B cell (primary cell): ENCODE measurements at regions not wholly inside any gene's neighbourhood (a gene's known extent, or its start where the extent isn't known, plus 50 kb on each side); places are given as distances from the start of the nearest gene placed in this dataset.

ENCODE experiments used
- ATAC-seq: fragments of 200-7000 bp; cut with Tn5 transposase; one replicate; pipeline ENCODE4 v1.10.0; 2021; ENCODE audit warnings: low read depth, mild to moderate bottlenecking, moderate number of reproducible peaks, moderate library complexity
- CTCF ChIA-PET: fragments of 350-600 bp; sonication (Branson Sonifier 250); formaldehyde crosslinking; loops from one replicate; lab custom pipeline; 2021; ENCODE audit warnings: antibody characterized with exemption, inconsistent platforms; lab: Charles Lee
- POLR2A ChIA-PET: fragments of 350-600 bp; sonication (Branson Sonifier 250); formaldehyde crosslinking; loops from one replicate; lab custom pipeline; 2021; ENCODE audit warnings: antibody characterized with exemption; lab: Charles Lee
- DNase-seq: peaks from one replicate; pipeline ENCODE4 v3.0.0; 2013
- H2AFZ ChIP-seq: 2 replicates; pipeline ENCODE4 v1.6.1; 2012; ENCODE audit warnings: mild to moderate bottlenecking, low read depth, low read length; ENCODE audit not compliant: insufficient read depth, poor library complexity, severe bottlenecking
- H3K27ac ChIP-seq, 2 donors: 1 replicate in 1 of 2; 2 replicates in 1 of 2; pipeline ENCODE4 v1.5.1; 2012 to 2013; ENCODE audit warnings: low read length in 2 of 2, mild to moderate bottlenecking in 2 of 2, moderate library complexity in 1 of 2
- H3K27me3 ChIP-seq, 4 experiments: fragments of 200-600 bp in 1 of 4; sonication (generic) in 1 of 4; replicated peaks in 1 of 4; 1 replicate in 2 of 4; 2 replicates in 2 of 4; pipeline versions ENCODE4 v1.6.1 to v1.7.0; 2013 to 2016; ENCODE audit warnings: low read length in 3 of 4, mild to moderate bottlenecking in 2 of 4, mixed read lengths in 1 of 4, moderate library complexity in 1 of 4; ENCODE audit not compliant: insufficient read depth in 4 of 4, control insufficient read depth in 3 of 4; ENCODE audit errors: control extremely low read depth in 1 of 4
- H3K36me3 ChIP-seq, 2 experiments: replicated peaks in 1 of 2; 1 replicate in 1 of 2; 2 replicates in 1 of 2; pipeline versions ENCODE4 v1.6.1 to v1.7.1; 2013; ENCODE audit warnings: low read length in 1 of 2; ENCODE audit not compliant: insufficient read depth in 2 of 2, control insufficient read depth in 1 of 2; ENCODE audit errors: control extremely low read depth in 1 of 2, extremely low read depth in 1 of 2
- H3K4me1 ChIP-seq, 2 donors: fragments of 200-600 bp in 1 of 2; sonication (generic) in 1 of 2; 1 replicate in 1 of 2; 2 replicates in 1 of 2; pipeline versions ENCODE4 v1.5.1 to v1.6.1; 2013 to 2017; ENCODE audit warnings: low read length in 2 of 2; ENCODE audit not compliant: control insufficient read depth in 2 of 2, insufficient read depth in 2 of 2
- H3K4me2 ChIP-seq: replicated peaks from 2 replicates; pipeline ENCODE3; 2012; ENCODE audit warnings: mild to moderate bottlenecking, low read depth, low read length; ENCODE audit not compliant: poor library complexity, severe bottlenecking
- H3K4me3 ChIP-seq, 5 experiments: fragments of 200-600 bp in 1 of 5; sonication (generic) in 1 of 5; 1 replicate in 3 of 5; 2 replicates in 2 of 5; pipeline versions ENCODE4 v1.5.1 to v1.7.0; 2011 to 2016; ENCODE audit warnings: low read length in 4 of 5, mild to moderate bottlenecking in 4 of 5, low read depth in 2 of 5, control low read depth in 1 of 5, moderate library complexity in 1 of 5; ENCODE audit not compliant: insufficient read depth in 1 of 5; ENCODE audit errors: control extremely low read depth in 1 of 5, extremely low read depth in 1 of 5
- H3K79me2 ChIP-seq: fragments of 200-600 bp; sonication (generic); one replicate; pipeline ENCODE4 v1.6.0; 2016; ENCODE audit warnings: low read length; ENCODE audit not compliant: control insufficient read depth, insufficient read depth
- H3K9ac ChIP-seq: fragments of 200-600 bp; sonication (generic); 2 replicates; pipeline ENCODE4 v1.6.1; 2017; ENCODE audit warnings: mild to moderate bottlenecking, low read length, moderate library complexity
- H3K9me3 ChIP-seq, 3 donors: one replicate each; pipeline versions ENCODE4 v1.6.1 to v1.7.1; 2013; ENCODE audit warnings: low read length in 2 of 3; ENCODE audit not compliant: control insufficient read depth in 2 of 3, insufficient read depth in 1 of 3; ENCODE audit errors: control extremely low read depth in 1 of 3
- H4K20me1 ChIP-seq: 2 replicates; pipeline ENCODE4 v1.6.0; 2012; ENCODE audit warnings: mild to moderate bottlenecking, low read length; ENCODE audit not compliant: insufficient read depth, control insufficient read depth, poor library complexity, severe bottlenecking
- H3K27ac Mint-ChIP-seq: one replicate; pipeline ENCODE4 v1.8.0; 2021; ENCODE audit warnings: mixed read lengths
- H3K27me3 Mint-ChIP-seq: one replicate; pipeline ENCODE4 v1.8.0; 2021; ENCODE audit warnings: mixed read lengths
- H3K4me1 Mint-ChIP-seq: one replicate; pipeline ENCODE4 v1.8.0; 2021; ENCODE audit warnings: mixed read lengths
- H3K4me3 Mint-ChIP-seq: one replicate; pipeline ENCODE4 v1.8.0; 2021; ENCODE audit warnings: mixed read lengths
- H3K9me3 Mint-ChIP-seq: one replicate; pipeline ENCODE4 v1.8.0; 2022; ENCODE audit warnings: mixed read lengths; ENCODE audit not compliant: insufficient read depth
- CTCF ChIP-seq: fragments of 200-600 bp; IDR thresholded peaks from one replicate; pipeline ENCODE4 v1.8.0; 2022; ENCODE audit warnings: antibody characterized with exemption, mild to moderate bottlenecking
- EZH2 ChIP-seq: IDR thresholded peaks from 2 replicates; pipeline ENCODE4 v1.6.1; 2012; ENCODE audit warnings: borderline replicate concordance, low read depth, mild to moderate bottlenecking, moderate library complexity, low read length; ENCODE audit not compliant: insufficient read depth, poor library complexity, severe bottlenecking
- WGBS: methylation state at CpG from one replicate; pipeline ENCODE4 v1.1.5; 2013; ENCODE audit warnings: missing lambda C conversion rate; ENCODE audit not compliant: insufficient coverage; 5-methylcytosine and 5-hydroxymethylcytosine counted together
- intact Hi-C: fragments of 100-400 bp; cut with micrococcal nuclease; formaldehyde crosslinking; loops from one replicate; pipeline ENCODE4 v1.10.0; 2022

- no peaks in the 10 kb centered on the region for H3K27me3 ChIP-seq
- no peak for DNase-seq
- H3K9me3 Mint-ChIP-seq: no peaks in the 10 kb centered on the region
- ChIA-PET CTCF (no interaction called here), POLR2A (no interaction called here)
- no peak overlapping the region for H3K4me3 ChIP-seq
- no peak for ATAC-seq
- H3K4me3 Mint-ChIP-seq: no peak overlapping the region
- 25% methylated on average over 2 of the region's 4 CpGs for WGBS
- TF ChIP-seq EZH2 (no peak), CTCF (no peak)
- intact Hi-C loops: no loop called here
- H2AFZ ChIP-seq: no peak overlapping the region
- H3K79me2 ChIP-seq: no peaks in the 10 kb centered on the region
- no peaks in the 10 kb centered on the region for H3K27me3 Mint-ChIP-seq
- no peaks in the 10 kb centered on the region for H3K4me1 ChIP-seq
- H3K4me2 ChIP-seq: no peak overlapping the region
- no peaks in the 10 kb centered on the region for H3K9me3 ChIP-seq
- no peaks in the 10 kb centered on the region for H3K4me1 Mint-ChIP-seq
- H3K36me3 ChIP-seq: no peaks in the 10 kb centered on the region
- no peaks in the 10 kb centered on the region for H4K20me1 ChIP-seq
- no peak overlapping the region for H3K27ac ChIP-seq
- H3K9ac ChIP-seq: no peak overlapping the region
- no peak overlapping the region for H3K27ac Mint-ChIP-seq
Measured at GRCh38 chr4:57544811-57545654, 434.8 kb upstream of the IGFBP7 start.

- WGBS: 90% methylated on average over 3 of the region's 5 CpGs
Measured at GRCh38 chr4:57504797-57505530, 394.8 kb upstream of the IGFBP7 start.

More at GRCh38 chr4:57504797-57505530, 394.8 kb upstream of the IGFBP7 start:
- no peak overlapping the region for H3K27ac ChIP-seq
- no peaks in the 10 kb centered on the region for H3K4me1 Mint-ChIP-seq
- H3K79me2 ChIP-seq: no peaks in the 10 kb centered on the region
- no peaks in the 10 kb centered on the region for H3K9me3 Mint-ChIP-seq
- H3K27ac Mint-ChIP-seq: no peak overlapping the region
- intact Hi-C loops: no loop called here
- H3K9ac ChIP-seq: no peak overlapping the region
- H3K9me3 ChIP-seq: no peaks in the 10 kb centered on the region
- no peaks in the 10 kb centered on the region for H3K36me3 ChIP-seq
- TF ChIP-seq CTCF (no peak), EZH2 (no peak)
- H3K4me1 ChIP-seq: no peaks in the 10 kb centered on the region
- H3K4me2 ChIP-seq: no peak overlapping the region
- no peak overlapping the region for H3K4me3 ChIP-seq
- no peaks in the 10 kb centered on the region for H4K20me1 ChIP-seq
- CTCF ChIA-PET: no interaction called here
- no peak for DNase-seq
- ATAC-seq: no peak
- H2AFZ ChIP-seq: no peak overlapping the region
- no peak overlapping the region for H3K4me3 Mint-ChIP-seq
- POLR2A ChIA-PET: no interaction called here
- H3K27me3 ChIP-seq: no peaks in the 10 kb centered on the region
- no peaks in the 10 kb centered on the region for H3K27me3 Mint-ChIP-seq
